ENCODE measurements at regions not wholly inside any gene's neighbourhood (a gene's known extent, or its start where the extent isn't known, plus 50 kb on each side); places are given as distances from the start of the nearest gene placed in this dataset.
A peak's percentile ranks its signal among the peaks of the same experiment; 100 is the strongest.

DNA sequence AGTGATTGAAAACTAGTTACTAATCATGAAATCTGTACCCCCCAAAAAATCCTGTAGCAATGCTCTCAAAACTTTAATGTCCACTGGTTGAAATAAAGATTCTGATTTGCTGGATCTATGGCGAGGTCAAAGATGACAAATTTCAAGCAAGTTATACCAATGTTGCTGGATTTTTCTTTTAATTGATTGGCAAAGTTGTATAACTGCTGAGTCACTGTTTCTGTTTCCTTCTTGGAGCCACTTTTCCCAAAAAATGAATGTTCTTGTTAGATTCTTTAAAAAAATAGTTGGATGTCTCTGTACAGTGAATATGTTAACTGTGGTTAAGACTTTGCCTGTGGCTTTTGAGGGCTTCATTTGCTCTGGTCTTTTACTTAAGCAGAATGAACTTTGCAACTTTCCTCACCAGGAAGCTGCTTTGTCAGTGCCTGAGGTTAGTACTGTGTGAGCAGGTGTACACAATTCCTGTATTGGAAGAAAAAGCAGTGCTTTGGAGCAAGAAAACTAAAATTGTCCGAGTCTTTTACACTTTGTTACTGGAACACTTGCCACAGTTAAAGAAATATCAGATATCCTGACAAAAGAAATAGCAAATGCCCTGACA is 1211.9 kb downstream of the MRPL39 start:
- Histone ChIP-seq H3K27me3 (ENCODE audit: low read depth) (no peaks in the 10 kb centered on the region), H3K9me3 (no peaks in the 10 kb centered on the region), H3K27ac (no peak overlapping the region), H3K4me3 (no peak overlapping the region), H3K36me3 (no peaks in the 10 kb centered on the region), H3K4me1 (no peaks in the 10 kb centered on the region)
- no peak for DNase-seq
- no peak for ATAC-seq
- TF ChIP-seq, protein P1, sequence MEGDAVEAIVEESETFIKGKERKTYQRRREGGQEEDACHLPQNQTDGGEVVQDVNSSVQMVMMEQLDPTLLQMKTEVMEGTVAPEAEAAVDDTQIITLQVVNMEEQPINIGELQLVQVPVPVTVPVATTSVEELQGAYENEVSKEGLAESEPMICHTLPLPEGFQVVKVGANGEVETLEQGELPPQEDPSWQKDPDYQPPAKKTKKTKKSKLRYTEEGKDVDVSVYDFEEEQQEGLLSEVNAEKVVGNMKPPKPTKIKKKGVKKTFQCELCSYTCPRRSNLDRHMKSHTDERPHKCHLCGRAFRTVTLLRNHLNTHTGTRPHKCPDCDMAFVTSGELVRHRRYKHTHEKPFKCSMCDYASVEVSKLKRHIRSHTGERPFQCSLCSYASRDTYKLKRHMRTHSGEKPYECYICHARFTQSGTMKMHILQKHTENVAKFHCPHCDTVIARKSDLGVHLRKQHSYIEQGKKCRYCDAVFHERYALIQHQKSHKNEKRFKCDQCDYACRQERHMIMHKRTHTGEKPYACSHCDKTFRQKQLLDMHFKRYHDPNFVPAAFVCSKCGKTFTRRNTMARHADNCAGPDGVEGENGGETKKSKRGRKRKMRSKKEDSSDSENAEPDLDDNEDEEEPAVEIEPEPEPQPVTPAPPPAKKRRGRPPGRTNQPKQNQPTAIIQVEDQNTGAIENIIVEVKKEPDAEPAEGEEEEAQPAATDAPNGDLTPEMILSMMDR (IDR thresholded peaks at IDR 0.05): no peak
- intact Hi-C loops (cut with DNase I): no loop called here

DNA sequence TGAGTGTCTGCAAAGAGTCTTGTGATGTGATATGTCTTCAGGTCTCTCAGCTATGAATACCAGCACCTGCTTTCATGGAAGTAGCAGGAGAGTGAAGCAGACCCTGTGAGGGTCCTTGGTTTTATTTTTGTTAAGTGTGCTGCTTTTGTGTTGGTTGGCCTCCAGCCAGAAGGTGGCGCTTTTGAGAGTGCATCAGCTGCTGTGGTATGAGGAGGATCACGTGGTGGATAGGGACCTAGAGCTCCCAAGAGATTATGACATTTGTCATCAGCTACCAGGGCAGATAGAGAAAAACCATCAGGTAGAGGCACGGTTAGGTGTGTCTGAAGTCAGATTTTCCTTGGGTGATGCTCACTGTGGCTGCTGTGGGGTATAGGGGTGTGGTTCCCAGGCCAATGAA is 1232.1 kb downstream of the MRPL39 start:
- H3K4me1 ChIP-seq: no peaks in the 10 kb centered on the region
- DNase-seq (no peak), ATAC-seq (peak in 1 of 2 donors; percentile 19)
- no peaks in the 10 kb centered on the region for H3K27me3 ChIP-seq (ENCODE audit: low read depth)
- H3K4me3 ChIP-seq: no peak overlapping the region
- H3K36me3 ChIP-seq: no peaks in the 10 kb centered on the region
- no peak overlapping the region for H3K27ac ChIP-seq
- TF ChIP-seq, protein P1 (IDR thresholded peaks at IDR 0.05): no peak
- H3K9me3 ChIP-seq: no peaks in the 10 kb centered on the region
- intact Hi-C loops (cut with DNase I): no loop called here

DNA sequence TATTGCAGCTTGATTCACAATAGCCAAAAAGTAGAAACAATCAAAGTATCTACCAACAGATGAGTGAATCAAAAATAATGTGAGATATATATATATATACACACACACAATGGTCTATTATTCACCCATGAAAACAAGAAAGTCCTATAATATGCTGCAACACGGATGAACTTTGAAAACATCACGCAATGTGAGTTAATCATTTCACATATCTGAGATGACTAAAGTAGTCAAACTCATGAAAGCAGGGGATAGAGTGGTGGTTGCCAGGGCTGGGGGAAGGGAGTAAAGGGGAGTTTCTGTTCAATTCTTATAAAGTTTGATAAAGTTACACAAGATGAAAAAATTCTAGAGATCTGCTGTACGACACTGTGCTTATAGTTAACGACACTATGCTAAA is 1234.8 kb downstream of the MRPL39 start:
- ATAC-seq (no peak), DNase-seq (no peak)
- Histone ChIP-seq H3K4me3 (no peak overlapping the region), H3K9me3 (no peaks in the 10 kb centered on the region), H3K27me3 (ENCODE audit: low read depth) (no peaks in the 10 kb centered on the region), H3K36me3 (no peaks in the 10 kb centered on the region), H3K27ac (no peak overlapping the region), H3K4me1 (no peaks in the 10 kb centered on the region)
- TF ChIP-seq, protein P1 (IDR thresholded peaks at IDR 0.05): no peak
- intact Hi-C loops (cut with DNase I): no loop called here

DNA sequence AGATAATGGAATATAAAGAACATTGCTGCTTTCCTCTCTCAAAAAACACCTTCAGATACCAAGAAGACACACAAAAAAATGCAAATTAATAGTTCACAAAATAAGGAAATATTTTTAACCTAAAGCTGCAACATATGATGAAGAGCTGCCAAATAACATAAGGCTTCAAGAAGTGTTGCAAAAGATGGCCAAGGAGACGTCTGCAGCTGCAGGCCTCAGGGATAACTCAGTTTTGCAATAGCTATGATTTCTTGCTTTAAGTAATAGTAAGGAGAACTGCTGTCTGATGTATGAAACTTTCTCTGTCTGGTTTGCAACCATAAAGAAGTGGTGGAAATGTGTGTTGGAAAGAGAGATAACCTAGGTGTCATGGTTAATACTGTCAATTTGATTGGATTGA is 1237.5 kb downstream of the MRPL39 start:
- TF ChIP-seq, protein P1 (IDR thresholded peaks at IDR 0.05): no peak
- no peaks in the 10 kb centered on the region for H3K4me1 ChIP-seq
- no peaks in the 10 kb centered on the region for H3K36me3 ChIP-seq
- no peaks in the 10 kb centered on the region for H3K9me3 ChIP-seq
- no peaks in the 10 kb centered on the region for H3K27me3 ChIP-seq (ENCODE audit: low read depth)
- DNase-seq (no peak), ATAC-seq (no peak)
- H3K4me3 ChIP-seq: no peak overlapping the region
- no peak overlapping the region for H3K27ac ChIP-seq
- intact Hi-C loops (cut with DNase I): no loop called here

- H3K4me1 ChIP-seq: no peaks in the 10 kb centered on the region
- H3K36me3 ChIP-seq: no peaks in the 10 kb centered on the region
- DNase-seq (no peak), ATAC-seq (no peak)
- H3K9me3 ChIP-seq: no peaks in the 10 kb centered on the region
- H3K27ac ChIP-seq: no peak overlapping the region
- TF ChIP-seq, protein P1 (IDR thresholded peaks at IDR 0.05): no peak
- intact Hi-C loops (cut with DNase I): no loop called here
- no peak overlapping the region for H3K4me3 ChIP-seq
- no peaks in the 10 kb centered on the region for H3K27me3 ChIP-seq (ENCODE audit: low read depth)
Observed at GRCh38 chr21:24369278-24369677, 1238.0 kb downstream of the MRPL39 start.
